H9 (cell line): ENCODE measurements at regions not wholly inside any gene's neighbourhood (a gene's known extent, or its start where the extent isn't known, plus 50 kb on each side); places are given as distances from the start of the nearest gene placed in this dataset.

Source experiments
- DNase-seq: peaks from one replicate; pipeline ENCODE4 v3.0.0-alpha.2; 2017
- H2AFZ ChIP-seq: one replicate; pipeline ENCODE4 v1.6.1; 2013; ENCODE audit warnings: mild to moderate bottlenecking, low read length, control low read depth, moderate library complexity
- H2AK5ac ChIP-seq: 2 replicates; pipeline ENCODE4 v1.6.1; 2013; ENCODE audit warnings: low read length, control low read depth, mixed read lengths; ENCODE audit not compliant: insufficient read length
- H2BK120ac ChIP-seq: one replicate; pipeline ENCODE4 v1.6.1; 2013; ENCODE audit warnings: low read depth, mild to moderate bottlenecking, low read length, control low read depth, inconsistent platforms; ENCODE audit not compliant: poor library complexity, severe bottlenecking
- H2BK12ac ChIP-seq: 2 replicates; pipeline ENCODE4 v1.6.1; 2013; ENCODE audit warnings: low read length, control low read depth, mixed read lengths, low read depth; ENCODE audit not compliant: insufficient read length
- H2BK15ac ChIP-seq: 2 replicates; pipeline ENCODE4 v1.6.1; 2013; ENCODE audit warnings: low read depth, low read length, control low read depth
- H2BK20ac ChIP-seq: one replicate; pipeline ENCODE4 v1.6.1; 2013; ENCODE audit warnings: low read depth, mild to moderate bottlenecking, low read length, control low read depth, inconsistent platforms; ENCODE audit not compliant: poor library complexity, severe bottlenecking
- H2BK5ac ChIP-seq: 2 replicates; pipeline ENCODE4 v1.6.1; 2013; ENCODE audit warnings: low read length, control low read depth, mixed read lengths; ENCODE audit not compliant: insufficient read length
- H3K14ac ChIP-seq: 2 replicates; pipeline ENCODE4 v1.6.1; 2013; ENCODE audit warnings: low read length, control low read depth; ENCODE audit not compliant: insufficient read depth
- H3K18ac ChIP-seq: 2 replicates; pipeline ENCODE4 v1.6.1; 2013; ENCODE audit warnings: low read depth, mild to moderate bottlenecking, mixed read lengths, low read length, control low read depth; ENCODE audit not compliant: insufficient read length
- H3K23ac ChIP-seq: 2 replicates; pipeline ENCODE4 v1.6.1; 2013; ENCODE audit warnings: low read length, control low read depth, mixed read lengths, low read depth; ENCODE audit not compliant: insufficient read length
- H3K23me2 ChIP-seq: 2 replicates; pipeline ENCODE4 v1.6.1; 2013; ENCODE audit warnings: low read depth, mild to moderate bottlenecking, mixed read lengths, low read length, control low read depth; ENCODE audit not compliant: insufficient read length, poor library complexity, severe bottlenecking
- H3K27ac ChIP-seq: 2 replicates; pipeline ENCODE4 v1.5.1; 2013; ENCODE audit warnings: low read length, control low read depth, mixed read lengths, low read depth; ENCODE audit not compliant: insufficient read length
- H3K27me3 ChIP-seq: 2 replicates; pipeline ENCODE4 v1.6.1; 2013; ENCODE audit warnings: low read length, control low read depth, inconsistent platforms; ENCODE audit not compliant: insufficient read depth
- H3K4ac ChIP-seq: 2 replicates; pipeline ENCODE4 v1.6.1; 2013; ENCODE audit warnings: low read depth, mild to moderate bottlenecking, control low read depth, inconsistent platforms, low read length, moderate library complexity
- H3K4me1 ChIP-seq: 2 replicates; pipeline ENCODE4 v1.6.1; 2013; ENCODE audit warnings: low read length, control low read depth, inconsistent platforms; ENCODE audit not compliant: insufficient read depth
- H3K4me2 ChIP-seq: 2 replicates; pipeline ENCODE4 v1.6.1; 2013; ENCODE audit warnings: low read length, control low read depth, mixed read lengths; ENCODE audit not compliant: insufficient read length, insufficient read depth
- H3K56ac ChIP-seq: 2 replicates; pipeline ENCODE4 v1.6.1; 2013; ENCODE audit warnings: low read depth, mild to moderate bottlenecking, mixed read lengths, low read length, control low read depth; ENCODE audit not compliant: insufficient read length
- H3K79me1 ChIP-seq: 2 replicates; pipeline ENCODE4 v1.6.1; 2013; ENCODE audit warnings: low read depth, mild to moderate bottlenecking, moderate library complexity, low read length, control low read depth, inconsistent platforms; ENCODE audit not compliant: insufficient read depth, poor library complexity, severe bottlenecking
- H3K79me2 ChIP-seq: 2 replicates; pipeline ENCODE4 v1.6.1; 2013; ENCODE audit warnings: low read length, control low read depth, inconsistent platforms; ENCODE audit not compliant: insufficient read depth
- H3K9ac ChIP-seq: 2 replicates; pipeline ENCODE4 v1.6.1; 2013; ENCODE audit warnings: low read length, control low read depth, mixed read lengths; ENCODE audit not compliant: insufficient read length; ENCODE audit errors: extremely low read depth
- H3K9me3 ChIP-seq: one replicate; pipeline ENCODE4 v1.6.1; 2013; ENCODE audit warnings: low read depth, low read length, inconsistent platforms; ENCODE audit not compliant: control insufficient read depth
- H3T11ph ChIP-seq: one replicate; pipeline ENCODE4 v1.6.1; 2013; ENCODE audit warnings: mild to moderate bottlenecking, low read length, control low read depth, inconsistent platforms
- H4K20me1 ChIP-seq: one replicate; pipeline ENCODE4 v1.6.1; 2013; ENCODE audit not compliant: control insufficient read depth, insufficient read length, insufficient read depth
- H4K5ac ChIP-seq: 2 replicates; pipeline ENCODE4 v1.6.1; 2013; ENCODE audit warnings: low read depth, mild to moderate bottlenecking, mixed read lengths, low read length, control low read depth; ENCODE audit not compliant: insufficient read length
- H4K8ac ChIP-seq: replicated peaks from 2 replicates; pipeline ENCODE4 v1.6.1; 2013; ENCODE audit warnings: low read length, control low read depth, mixed read lengths, low read depth; ENCODE audit not compliant: insufficient read length
- H4K91ac ChIP-seq: 2 replicates; pipeline ENCODE4 v1.6.1; 2013; ENCODE audit warnings: low read depth, mild to moderate bottlenecking, moderate library complexity, mixed read lengths, low read length, control low read depth; ENCODE audit not compliant: insufficient read length
- H3K27ac Mint-ChIP-seq, 3 experiments: 2 replicates in 2 of 3; 3 replicates in 1 of 3; pipeline ENCODE4 v1.8.0; 2020 to 2021; ENCODE audit warnings: mixed read lengths in 3 of 3, mild to moderate bottlenecking in 1 of 3, moderate library complexity in 1 of 3
- H3K27me3 Mint-ChIP-seq: 2 replicates; pipeline ENCODE4 v1.8.0; 2021; ENCODE audit warnings: low read depth, mild to moderate bottlenecking, moderate library complexity, mixed read lengths
- H3K36me3 Mint-ChIP-seq, 3 experiments: 2 replicates in 2 of 3; 3 replicates in 1 of 3; pipeline ENCODE4 v1.8.0; 2020 to 2021; ENCODE audit warnings: low read depth in 3 of 3, mixed read lengths in 3 of 3; ENCODE audit not compliant: insufficient read depth in 1 of 3
- H3K4me1 Mint-ChIP-seq, 2 experiments: 2 replicates each; pipeline ENCODE4 v1.8.0; 2020; ENCODE audit warnings: mixed read lengths in 2 of 2
- H3K4me3 Mint-ChIP-seq, 2 experiments: 2 replicates in 1 of 2; 3 replicates in 1 of 2; pipeline ENCODE4 v1.8.0; 2020 to 2021; ENCODE audit warnings: mild to moderate bottlenecking in 2 of 2, mixed read lengths in 2 of 2, moderate library complexity in 1 of 2
- H3K9me3 Mint-ChIP-seq, 2 experiments: 2 replicates in 1 of 2; 3 replicates in 1 of 2; pipeline ENCODE4 v1.8.0; 2020; ENCODE audit warnings: mild to moderate bottlenecking in 2 of 2, mixed read lengths in 2 of 2, moderate library complexity in 1 of 2
- WGBS: extraction: QIAGEN DNeasy Blood & Tissue Kit; methylation state at CpG from one replicate; pipeline ENCODE4 v1.1.7; 2013; ENCODE audit warnings: missing lambda C conversion rate, low lambda C conversion rate, mixed read lengths; ENCODE audit not compliant: insufficient read length; ENCODE audit errors: extremely low coverage; 5-methylcytosine and 5-hydroxymethylcytosine counted together
- TF ChIP-seq, protein P1 (sequence below): fragments of 200-600 bp; sonication (generic); conservative IDR thresholded peaks from 3 replicates; pipeline ENCODE4 v1.8.0; 2021; ENCODE audit warnings: antibody characterized with exemption, mild to moderate bottlenecking

DNA sequence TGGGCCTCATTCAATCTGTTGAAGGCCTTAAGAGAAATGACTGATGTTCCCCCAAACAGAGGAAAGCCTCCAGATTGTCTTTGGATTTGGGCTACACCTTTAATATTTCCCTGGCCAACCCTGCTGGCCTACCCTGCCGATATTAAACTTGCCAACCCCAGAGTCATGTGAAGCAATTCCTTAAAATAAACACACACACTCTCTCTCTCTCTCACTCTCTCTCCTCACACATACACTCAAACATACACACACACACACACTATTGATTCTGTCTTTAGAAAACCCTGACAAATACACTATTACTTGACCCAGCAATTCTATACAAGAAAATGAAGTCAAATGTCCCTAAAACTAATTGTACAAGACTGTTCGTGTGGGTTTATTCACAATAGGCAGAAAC, 109.9 kb upstream of the ST8SIA2 start:
- Histone ChIP-seq H4K5ac (no peak overlapping the region), H3K4me2 (no peak overlapping the region), H2BK15ac (no peak overlapping the region), H3K79me2 (no peaks in the 10 kb centered on the region), H3K23me2 (no peaks in the 10 kb centered on the region), H4K20me1 (no peaks in the 10 kb centered on the region), H2BK120ac (no peak overlapping the region), H3K4me1 (no peaks in the 10 kb centered on the region), H2BK12ac (no peak overlapping the region), H2AFZ (no peak overlapping the region), H3K56ac (no peak overlapping the region), H2BK5ac (no peak overlapping the region), H3K27ac (no peak overlapping the region), H2BK20ac (no peak overlapping the region), H3K23ac (no peak overlapping the region), H3T11ph (no peak overlapping the region), H3K9ac (no peak overlapping the region), H3K79me1 (no peaks in the 10 kb centered on the region), H4K91ac (no peak overlapping the region), H3K14ac (no peak overlapping the region), H2AK5ac (no peak overlapping the region), H3K27me3 (no peaks in the 10 kb centered on the region), H3K9me3 (no peaks in the 10 kb centered on the region), H3K4ac (no peak overlapping the region), H4K8ac (no peak overlapping the region), H3K18ac (no peak overlapping the region)
- Mint-ChIP-seq H3K36me3 (no peaks in the 10 kb centered on the region), H3K27me3 (no peaks in the 10 kb centered on the region), H3K9me3 (no peaks in the 10 kb centered on the region), H3K4me3 (no peak overlapping the region), H3K4me1 (no peaks in the 10 kb centered on the region), H3K27ac (no peak overlapping the region)
- DNase-seq = no peak
- TF ChIP-seq, protein P1, sequence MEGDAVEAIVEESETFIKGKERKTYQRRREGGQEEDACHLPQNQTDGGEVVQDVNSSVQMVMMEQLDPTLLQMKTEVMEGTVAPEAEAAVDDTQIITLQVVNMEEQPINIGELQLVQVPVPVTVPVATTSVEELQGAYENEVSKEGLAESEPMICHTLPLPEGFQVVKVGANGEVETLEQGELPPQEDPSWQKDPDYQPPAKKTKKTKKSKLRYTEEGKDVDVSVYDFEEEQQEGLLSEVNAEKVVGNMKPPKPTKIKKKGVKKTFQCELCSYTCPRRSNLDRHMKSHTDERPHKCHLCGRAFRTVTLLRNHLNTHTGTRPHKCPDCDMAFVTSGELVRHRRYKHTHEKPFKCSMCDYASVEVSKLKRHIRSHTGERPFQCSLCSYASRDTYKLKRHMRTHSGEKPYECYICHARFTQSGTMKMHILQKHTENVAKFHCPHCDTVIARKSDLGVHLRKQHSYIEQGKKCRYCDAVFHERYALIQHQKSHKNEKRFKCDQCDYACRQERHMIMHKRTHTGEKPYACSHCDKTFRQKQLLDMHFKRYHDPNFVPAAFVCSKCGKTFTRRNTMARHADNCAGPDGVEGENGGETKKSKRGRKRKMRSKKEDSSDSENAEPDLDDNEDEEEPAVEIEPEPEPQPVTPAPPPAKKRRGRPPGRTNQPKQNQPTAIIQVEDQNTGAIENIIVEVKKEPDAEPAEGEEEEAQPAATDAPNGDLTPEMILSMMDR = no peak
- no CpG with 5 or more reads among the region's 2 CpGs for WGBS
